ENCODE measurements at regions not wholly inside any gene's neighbourhood (a gene's known extent, or its start where the extent isn't known, plus 50 kb on each side); places are given as distances from the start of the nearest gene placed in this dataset.

- DNase-seq (ENCODE audit: low spot score) (no peak), FAIRE-seq (no peak), ATAC-seq (no peak)
- H3K36me3 ChIP-seq (replicated peaks in 1 of 2; ENCODE audit: control insufficient read depth in 1 of 2, insufficient read depth in 2 of 2, low read length in 2 of 2): no peaks in the 10 kb centered on the region
- H3K9me3 ChIP-seq (ENCODE audit: low read length): peaks cover 55% of the 10 kb centered on the region
- BruUV-seq (replicated peaks): no TSS peak
- H2AFZ ChIP-seq (ENCODE audit: low read length): no peak overlapping the region
- no peak overlapping the region for H3K27ac ChIP-seq (ENCODE audit: extremely low read length, insufficient read depth, low read length)
- no peaks in the 10 kb centered on the region for H3K4me1 ChIP-seq (ENCODE audit: insufficient read depth, low read length)
- in situ Hi-C loops (cut with HindIII; ENCODE audit: extremely low pct_ligation_motif_present, low pct_unique_long_range_greater_than_20kb): no loop called here
- TF ChIP-seq ZKSCAN5 (CRISPR knock-in tag; IDR thresholded peaks at IDR 0.05): no peak
- TF ChIP-seq ZNF552 (CRISPR knock-in tag; IDR thresholded peaks at IDR 0.05; ENCODE audit: borderline replicate concordance): no peak
- TF ChIP-seq ZNF292 (CRISPR knock-in tag; IDR thresholded peaks at IDR 0.05; ENCODE audit: borderline replicate concordance, low read depth): no peak
- no peak for TF ChIP-seq ZEB1 (IDR thresholded peaks at IDR 0.05; ENCODE audit: insufficient replicate concordance, low read depth)
- no peak for TF ChIP-seq ARNT (IDR thresholded peaks at IDR 0.05)
- TF ChIP-seq ARID5B (CRISPR knock-in tag; IDR thresholded peaks at IDR 0.05): no peak
- TF ChIP-seq ZNF343 (CRISPR knock-in tag; IDR thresholded peaks at IDR 0.05): no peak
- TF ChIP-seq CHCHD3 (CRISPR knock-in tag; IDR thresholded peaks at IDR 0.05): no peak
- TF ChIP-seq GLMP (CRISPR knock-in tag; IDR thresholded peaks at IDR 0.05; ENCODE audit: borderline replicate concordance): no peak
- TF ChIP-seq PAF1 (CRISPR knock-in tag; IDR thresholded peaks at IDR 0.05): no peak
- TF ChIP-seq ZNF121 (CRISPR knock-in tag; IDR thresholded peaks at IDR 0.05): no peak
- TF ChIP-seq KLF12 (CRISPR knock-in tag; IDR thresholded peaks at IDR 0.05; ENCODE audit: borderline replicate concordance): no peak
- TF ChIP-seq SP2 (CRISPR knock-in tag; IDR thresholded peaks at IDR 0.05): no peak
- no peak for TF ChIP-seq GATAD1 (CRISPR knock-in tag; IDR thresholded peaks at IDR 0.05)
- TF ChIP-seq ZNF143 (CRISPR knock-in tag; IDR thresholded peaks at IDR 0.05): no peak
- no peaks in the 10 kb centered on the region for H4K20me1 ChIP-seq (ENCODE audit: insufficient read depth, low read length)
- WGBS (ENCODE audit: low lambda C conversion rate): 8% methylated on average over 2 of the region's 2 CpGs
- ChIA-PET CTCF (ENCODE audit: low intra/inter-chr PET ratio, low total read pairs) (no interaction called here), POLR2A (no interaction called here)
- no peak overlapping the region for H3K9ac ChIP-seq (ENCODE audit: insufficient read depth, low read depth, low read length)
- no peaks in the 10 kb centered on the region for H3K79me2 ChIP-seq (ENCODE audit: insufficient read depth, low read length)
- H3K4me3 ChIP-seq (replicated peaks in 1 of 3; ENCODE audit: insufficient read depth in 1 of 3, low read depth in 2 of 3, low read length in 3 of 3): no peak overlapping the region
- intact Hi-C loops (cut with micrococcal nuclease; ENCODE audit: unreplicated experiment): no loop called here
- H3K27me3 ChIP-seq (ENCODE audit: control insufficient read depth in 1 of 2, insufficient read depth in 2 of 2, low read length in 2 of 2): no peaks in the 10 kb centered on the region
- H3K4me2 ChIP-seq (ENCODE audit: low read depth, low read length): no peak overlapping the region
These were observed 716.8 kb downstream of the EPHA4 start for GRCh38 chr2:220855296-220855695.
